AG04450 (cell line): ENCODE measurements at regions not wholly inside any gene's neighbourhood (a gene's known extent, or its start where the extent isn't known, plus 50 kb on each side); places are given as distances from the start of the nearest gene placed in this dataset.

Experiments used
- CTCF ChIA-PET: fragments of 300-600, 350-600 bp; formaldehyde crosslinking; extraction: SDS; loops from one replicate; lab custom pipeline; 2022; ENCODE audit warnings: antibody characterized with exemption, inconsistent platforms; lab: Charles Lee
- POLR2A ChIA-PET: fragments of 350-600 bp; formaldehyde crosslinking; extraction: SDS; loops from one replicate; lab custom pipeline; 2021; ENCODE audit warnings: antibody characterized with exemption, inconsistent platforms; lab: Yijun Ruan, JAX
- DNase-seq: peaks from one replicate; pipeline ENCODE4 v3.0.0-alpha.2; 2011; ENCODE audit warnings: low read depth, low spot score
- H3K27ac ChIP-seq: one replicate; pipeline ENCODE4 v1.5.1; 2012; ENCODE audit warnings: low read depth, low read length, control low read depth
- H3K27me3 ChIP-seq: one replicate; pipeline ENCODE4 v1.6.0; 2012; ENCODE audit warnings: low read length; ENCODE audit not compliant: control insufficient read depth, insufficient read depth
- H3K4me3 ChIP-seq: 2 replicates; pipeline ENCODE4 v1.5.1; 2011; ENCODE audit warnings: mild to moderate bottlenecking, low read depth, low read length, control low read depth
- H3K9me3 ChIP-seq: 2 replicates; pipeline ENCODE4 v1.5.1; 2012; ENCODE audit warnings: low read length; ENCODE audit not compliant: control insufficient read depth, insufficient read depth
- TF ChIP-seq, protein P1 (sequence below): IDR thresholded peaks from 2 replicates; pipeline ENCODE4 v1.5.1; 2011; ENCODE audit warnings: low read depth, low read length, control low read depth, inconsistent platforms

DNA sequence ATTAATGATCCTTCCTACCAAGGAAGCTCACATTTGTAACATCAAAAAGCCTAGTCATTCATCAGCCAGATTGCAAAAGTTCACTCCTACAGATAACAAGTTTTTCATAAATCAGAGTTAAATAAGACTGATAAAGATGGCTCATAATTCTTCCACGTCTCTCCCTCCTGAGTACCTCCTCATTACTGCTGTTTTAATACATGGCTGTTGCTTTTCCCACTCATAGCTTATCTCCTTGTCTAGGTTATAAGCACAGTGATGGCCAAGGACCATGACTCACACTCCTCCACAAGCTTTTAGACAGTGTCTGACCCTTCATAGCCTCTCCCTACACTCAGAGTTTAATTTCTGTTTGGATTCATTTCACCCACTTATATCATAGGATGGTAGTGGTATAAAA, 100.9 kb upstream of the MON1B start:
- DNase-seq: no peak
- H3K4me3 ChIP-seq: no peak overlapping the region
- TF ChIP-seq, protein P1, sequence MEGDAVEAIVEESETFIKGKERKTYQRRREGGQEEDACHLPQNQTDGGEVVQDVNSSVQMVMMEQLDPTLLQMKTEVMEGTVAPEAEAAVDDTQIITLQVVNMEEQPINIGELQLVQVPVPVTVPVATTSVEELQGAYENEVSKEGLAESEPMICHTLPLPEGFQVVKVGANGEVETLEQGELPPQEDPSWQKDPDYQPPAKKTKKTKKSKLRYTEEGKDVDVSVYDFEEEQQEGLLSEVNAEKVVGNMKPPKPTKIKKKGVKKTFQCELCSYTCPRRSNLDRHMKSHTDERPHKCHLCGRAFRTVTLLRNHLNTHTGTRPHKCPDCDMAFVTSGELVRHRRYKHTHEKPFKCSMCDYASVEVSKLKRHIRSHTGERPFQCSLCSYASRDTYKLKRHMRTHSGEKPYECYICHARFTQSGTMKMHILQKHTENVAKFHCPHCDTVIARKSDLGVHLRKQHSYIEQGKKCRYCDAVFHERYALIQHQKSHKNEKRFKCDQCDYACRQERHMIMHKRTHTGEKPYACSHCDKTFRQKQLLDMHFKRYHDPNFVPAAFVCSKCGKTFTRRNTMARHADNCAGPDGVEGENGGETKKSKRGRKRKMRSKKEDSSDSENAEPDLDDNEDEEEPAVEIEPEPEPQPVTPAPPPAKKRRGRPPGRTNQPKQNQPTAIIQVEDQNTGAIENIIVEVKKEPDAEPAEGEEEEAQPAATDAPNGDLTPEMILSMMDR: no peak
- POLR2A ChIA-PET: no interaction called here
- no peaks in the 10 kb centered on the region for H3K27me3 ChIP-seq
- H3K27ac ChIP-seq: no peak overlapping the region
- no peaks in the 10 kb centered on the region for H3K9me3 ChIP-seq
- CTCF ChIA-PET: interaction anchor here (0.7 kb wide), 1 partner anchor 22 kb away, joined by 3 read pairs; no protein-coding TSS in a partner anchor

DNA sequence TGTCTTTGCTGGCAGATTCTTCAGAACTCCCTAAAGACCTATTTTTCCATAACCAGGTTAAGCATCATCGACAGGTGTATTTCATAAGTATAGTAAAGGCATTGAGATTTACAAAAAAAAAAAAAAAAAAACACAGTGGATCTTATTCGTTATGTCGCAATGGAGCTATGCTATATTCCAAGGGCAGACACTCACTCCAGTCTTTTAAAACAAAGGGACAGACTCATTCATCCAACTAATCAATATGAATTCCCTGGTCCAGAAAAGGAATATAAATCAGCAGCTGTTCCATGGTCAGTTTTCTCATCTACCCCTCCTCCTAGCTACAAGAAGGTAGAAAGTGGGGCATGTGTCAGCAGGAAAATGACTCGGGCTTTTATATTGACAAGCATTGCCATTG, 97.7 kb upstream of the MON1B start:
- H3K9me3 ChIP-seq: no peaks in the 10 kb centered on the region
- H3K27ac ChIP-seq: no peak overlapping the region
- TF ChIP-seq, protein P1: no peak
- no peaks in the 10 kb centered on the region for H3K27me3 ChIP-seq
- POLR2A ChIA-PET: no interaction called here
- no peak overlapping the region for H3K4me3 ChIP-seq
- no peak for DNase-seq
- CTCF ChIA-PET: interaction anchor here (0.6 kb wide), 1 partner anchor 25 kb away, joined by 3 read pairs; no protein-coding TSS in a partner anchor

DNA sequence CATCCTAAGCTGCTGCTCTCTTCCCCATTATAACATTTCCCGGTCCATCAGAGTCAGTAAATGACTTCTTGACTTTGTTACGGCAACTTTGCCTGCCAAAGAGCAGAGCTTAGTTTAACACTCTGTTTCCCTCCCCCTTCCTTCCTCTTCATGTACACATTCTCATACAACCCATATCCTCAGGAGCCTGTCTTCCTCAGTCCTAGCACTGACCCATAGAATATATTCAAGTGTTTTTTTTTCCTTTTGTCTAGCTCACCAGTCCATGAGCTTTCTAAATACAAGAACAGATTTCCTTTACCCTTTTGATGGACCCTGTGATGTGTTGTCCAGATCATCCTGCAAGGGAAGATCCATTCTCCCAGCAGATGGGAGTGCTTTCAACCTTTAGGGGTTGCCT, 97.0 kb upstream of the MON1B start:
- DNase-seq: no peak
- Histone ChIP-seq H3K9me3 (no peaks in the 10 kb centered on the region), H3K27ac (no peak overlapping the region), H3K27me3 (no peaks in the 10 kb centered on the region), H3K4me3 (no peak overlapping the region)
- TF ChIP-seq, protein P1: no peak
- ChIA-PET POLR2A (interaction anchor here (0.6 kb wide), 1 partner anchor 559 kb away, joined by 3 read pairs; no protein-coding TSS in a partner anchor), CTCF (no interaction called here)

DNA sequence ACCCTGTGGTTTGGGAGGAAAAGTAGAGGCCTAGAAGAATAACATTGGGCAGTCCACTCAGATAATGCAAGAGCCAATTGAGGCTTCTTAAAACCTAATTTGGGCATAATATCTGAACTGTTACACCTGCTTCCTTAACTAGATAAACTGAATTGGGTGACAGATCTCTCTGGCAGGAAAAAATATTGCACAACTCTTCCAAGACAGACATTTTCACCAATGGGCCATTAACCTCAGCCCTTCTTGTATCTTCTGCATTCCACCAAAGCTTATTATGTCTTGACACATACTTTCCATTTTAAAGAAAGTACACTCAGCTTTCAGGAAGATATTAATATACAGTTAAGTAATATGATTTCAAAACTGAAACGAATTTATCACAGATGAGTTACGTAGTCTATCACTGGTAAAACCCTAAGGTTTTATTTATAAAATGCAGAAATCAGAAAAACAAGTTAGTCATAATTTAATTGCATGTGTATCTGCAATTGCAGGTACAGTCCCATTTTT, 79.9 kb upstream of the MON1B start:
- POLR2A ChIA-PET: no interaction called here
- TF ChIP-seq, protein P1: no peak
- no peak for DNase-seq
- CTCF ChIA-PET: no interaction called here
- Histone ChIP-seq H3K27me3 (no peaks in the 10 kb centered on the region), H3K9me3 (no peaks in the 10 kb centered on the region), H3K4me3 (no peak overlapping the region), H3K27ac (no peak overlapping the region)

DNA sequence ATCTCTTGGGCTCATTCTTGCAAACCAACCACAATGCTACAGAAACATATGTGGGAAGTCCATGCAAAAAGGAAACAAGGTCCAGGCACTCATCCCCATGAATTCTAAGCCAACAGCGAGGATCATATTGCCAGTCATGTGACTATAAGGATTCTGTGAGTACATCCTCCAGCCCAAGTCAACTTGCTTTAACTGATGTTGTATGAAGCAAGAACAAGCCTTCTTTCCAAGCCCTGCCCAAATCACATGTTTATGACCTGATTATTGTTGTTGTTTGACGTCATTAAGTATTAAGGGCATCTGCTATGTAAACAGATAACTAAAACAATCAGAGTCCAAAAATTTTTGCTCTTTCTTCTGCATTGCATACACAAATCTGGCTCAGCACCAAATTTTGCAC, 78.2 kb upstream of the MON1B start:
- H3K27ac ChIP-seq: no peak overlapping the region
- ChIA-PET CTCF (interaction anchor here (0.6 kb wide), 1 partner anchor 23 kb away, joined by 3 read pairs; no protein-coding TSS in a partner anchor), POLR2A (no interaction called here)
- H3K27me3 ChIP-seq: no peaks in the 10 kb centered on the region
- H3K4me3 ChIP-seq: no peak overlapping the region
- TF ChIP-seq, protein P1: no peak
- H3K9me3 ChIP-seq: no peaks in the 10 kb centered on the region
- no peak for DNase-seq
